ENCODE measurements at regions not wholly inside any gene's neighbourhood (a gene's known extent, or its start where the extent isn't known, plus 50 kb on each side); places are given as distances from the start of the nearest gene placed in this dataset.

DNA sequence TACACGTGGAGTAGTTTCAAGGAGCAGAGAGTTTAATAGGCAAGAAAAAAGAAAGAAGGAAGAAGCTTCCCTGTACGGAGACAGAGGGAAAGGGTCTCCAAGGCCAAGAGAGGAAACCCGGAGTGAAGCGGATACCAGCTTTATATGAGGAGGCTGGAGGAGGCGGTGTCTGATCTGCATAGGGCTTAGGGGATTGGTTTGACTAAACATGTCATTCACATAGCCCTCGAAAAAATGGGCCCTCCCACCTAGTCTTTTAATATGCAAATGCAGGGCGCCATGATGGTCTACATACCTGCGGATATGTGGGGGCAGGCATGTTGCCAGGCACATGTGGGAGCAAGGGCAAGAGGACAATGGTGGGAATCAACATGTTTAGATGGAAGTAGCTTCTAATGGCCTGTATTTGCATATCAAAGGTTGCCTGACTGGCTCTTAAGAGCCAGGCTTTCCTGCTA, 103.1 kb upstream of the UGT8 start:
- TF ChIP-seq, protein P1, sequence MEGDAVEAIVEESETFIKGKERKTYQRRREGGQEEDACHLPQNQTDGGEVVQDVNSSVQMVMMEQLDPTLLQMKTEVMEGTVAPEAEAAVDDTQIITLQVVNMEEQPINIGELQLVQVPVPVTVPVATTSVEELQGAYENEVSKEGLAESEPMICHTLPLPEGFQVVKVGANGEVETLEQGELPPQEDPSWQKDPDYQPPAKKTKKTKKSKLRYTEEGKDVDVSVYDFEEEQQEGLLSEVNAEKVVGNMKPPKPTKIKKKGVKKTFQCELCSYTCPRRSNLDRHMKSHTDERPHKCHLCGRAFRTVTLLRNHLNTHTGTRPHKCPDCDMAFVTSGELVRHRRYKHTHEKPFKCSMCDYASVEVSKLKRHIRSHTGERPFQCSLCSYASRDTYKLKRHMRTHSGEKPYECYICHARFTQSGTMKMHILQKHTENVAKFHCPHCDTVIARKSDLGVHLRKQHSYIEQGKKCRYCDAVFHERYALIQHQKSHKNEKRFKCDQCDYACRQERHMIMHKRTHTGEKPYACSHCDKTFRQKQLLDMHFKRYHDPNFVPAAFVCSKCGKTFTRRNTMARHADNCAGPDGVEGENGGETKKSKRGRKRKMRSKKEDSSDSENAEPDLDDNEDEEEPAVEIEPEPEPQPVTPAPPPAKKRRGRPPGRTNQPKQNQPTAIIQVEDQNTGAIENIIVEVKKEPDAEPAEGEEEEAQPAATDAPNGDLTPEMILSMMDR (IDR thresholded peaks at IDR 0.05; ENCODE audit: extremely low read depth, insufficient read depth, missing control alignments), result no peak
- no peak for DNase-seq (ENCODE audit: low spot score)
- in situ Hi-C loops (cut with MboI; ENCODE audit: low pct_unique_long_range_greater_than_20kb, low sequenced_read_pairs, unreplicated experiment), result no loop called here

DNA sequence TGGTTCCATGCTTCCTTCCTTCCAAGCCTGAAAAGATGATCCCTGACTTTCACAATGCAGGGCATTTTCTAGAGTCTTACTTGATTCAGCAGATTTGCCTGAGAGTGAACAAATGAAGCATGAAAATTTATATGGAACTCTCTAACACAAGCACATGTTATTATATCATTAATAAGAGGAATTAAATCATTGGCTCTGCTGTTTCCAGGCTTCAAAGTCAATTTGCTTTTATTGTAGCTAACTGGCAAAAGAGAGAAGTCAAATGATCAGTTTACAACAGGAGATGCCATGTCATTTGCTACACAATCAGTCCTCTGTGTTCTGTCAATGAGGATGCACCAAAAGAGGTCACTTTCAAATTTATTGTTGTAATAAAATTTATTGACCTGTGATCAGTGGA, 101.5 kb upstream of the UGT8 start:
- in situ Hi-C loops (cut with MboI; ENCODE audit: low pct_unique_long_range_greater_than_20kb, low sequenced_read_pairs, unreplicated experiment), result no loop called here
- TF ChIP-seq, protein P1 (IDR thresholded peaks at IDR 0.05; ENCODE audit: extremely low read depth, insufficient read depth, missing control alignments), result no peak
- DNase-seq (ENCODE audit: low spot score), result no peak

DNA sequence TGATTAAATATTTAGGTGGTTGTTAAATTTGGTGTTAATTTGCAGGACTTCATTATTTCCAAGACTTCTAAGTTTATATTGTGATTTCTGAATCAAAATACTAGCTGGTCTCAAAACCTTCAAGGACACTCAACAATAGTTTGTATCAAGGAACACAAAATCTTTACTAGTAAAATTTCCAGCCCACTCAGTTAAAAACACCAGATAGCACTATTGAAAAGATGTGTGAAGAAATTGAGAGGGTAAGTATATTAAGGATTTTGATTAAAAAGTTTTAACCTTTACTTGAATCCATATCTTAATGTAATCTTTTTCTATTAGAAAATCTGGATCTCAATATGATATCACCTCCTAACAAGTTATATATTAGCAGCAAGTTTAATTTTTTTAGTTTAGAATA, 89.3 kb upstream of the UGT8 start:
- in situ Hi-C loops (cut with MboI; ENCODE audit: low pct_unique_long_range_greater_than_20kb, low sequenced_read_pairs, unreplicated experiment), result no loop called here
- TF ChIP-seq, protein P1 (IDR thresholded peaks at IDR 0.05; ENCODE audit: extremely low read depth, insufficient read depth, missing control alignments), result no peak
- no peak for DNase-seq (ENCODE audit: low spot score)

DNA sequence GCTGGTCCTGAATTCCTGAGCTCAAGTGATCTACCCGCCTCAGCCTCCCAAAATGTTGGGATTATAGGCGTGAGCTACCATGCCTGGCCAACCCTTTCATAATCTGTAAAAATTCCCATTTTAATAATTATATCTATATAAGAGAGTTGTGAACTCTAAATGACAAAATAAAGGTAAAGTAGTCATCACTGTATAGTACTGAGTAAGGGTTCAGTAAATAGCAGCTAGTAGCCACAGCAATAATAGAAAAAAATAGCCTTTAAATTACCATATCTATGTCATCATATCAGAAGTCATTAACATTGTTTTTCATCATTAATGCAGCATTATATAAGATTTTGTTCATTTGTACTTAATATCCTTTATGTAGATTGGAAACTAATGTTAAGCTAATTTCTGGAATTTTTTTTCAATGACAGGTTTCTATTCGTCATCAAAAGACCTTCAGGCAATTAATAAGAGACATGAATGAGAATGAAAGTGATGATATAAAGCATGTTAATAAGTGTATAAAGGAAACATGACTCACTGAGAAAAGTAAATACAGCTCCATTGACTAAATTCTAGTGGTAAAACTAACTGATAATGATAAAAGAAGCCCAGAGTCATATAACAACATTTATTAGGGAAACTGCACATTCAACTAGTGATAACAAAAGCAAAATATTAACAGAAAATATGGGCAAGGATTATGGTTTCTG, 85.9 kb upstream of the UGT8 start:
- in situ Hi-C loops (cut with MboI; ENCODE audit: low pct_unique_long_range_greater_than_20kb, low sequenced_read_pairs, unreplicated experiment), result no loop called here
- TF ChIP-seq, protein P1 (IDR thresholded peaks at IDR 0.05; ENCODE audit: extremely low read depth, insufficient read depth, missing control alignments), result no peak
- DNase-seq (ENCODE audit: low spot score), result no peak

DNA sequence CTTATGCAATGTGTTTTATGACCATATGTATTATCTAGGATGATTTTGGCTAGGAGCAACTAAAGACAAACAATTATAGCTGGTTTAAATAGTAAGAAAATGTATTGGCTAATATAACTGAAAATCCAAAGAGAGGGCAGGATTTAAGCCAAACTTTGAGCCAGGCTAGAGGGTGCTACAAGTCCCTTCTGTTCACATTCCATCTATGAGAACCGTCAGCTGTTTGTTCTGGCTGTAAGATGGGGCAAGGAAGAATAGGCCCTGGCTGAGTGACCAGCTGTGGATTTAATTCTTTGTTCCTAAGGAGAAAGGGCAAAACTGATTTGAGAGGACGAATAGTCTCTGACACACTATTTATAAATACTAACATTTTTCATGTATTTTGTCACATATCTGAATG, 79.2 kb upstream of the UGT8 start:
- TF ChIP-seq, protein P1 (IDR thresholded peaks at IDR 0.05; ENCODE audit: extremely low read depth, insufficient read depth, missing control alignments), result no peak
- DNase-seq (ENCODE audit: low spot score), result no peak
- in situ Hi-C loops (cut with MboI; ENCODE audit: low pct_unique_long_range_greater_than_20kb, low sequenced_read_pairs, unreplicated experiment), result no loop called here

DNA sequence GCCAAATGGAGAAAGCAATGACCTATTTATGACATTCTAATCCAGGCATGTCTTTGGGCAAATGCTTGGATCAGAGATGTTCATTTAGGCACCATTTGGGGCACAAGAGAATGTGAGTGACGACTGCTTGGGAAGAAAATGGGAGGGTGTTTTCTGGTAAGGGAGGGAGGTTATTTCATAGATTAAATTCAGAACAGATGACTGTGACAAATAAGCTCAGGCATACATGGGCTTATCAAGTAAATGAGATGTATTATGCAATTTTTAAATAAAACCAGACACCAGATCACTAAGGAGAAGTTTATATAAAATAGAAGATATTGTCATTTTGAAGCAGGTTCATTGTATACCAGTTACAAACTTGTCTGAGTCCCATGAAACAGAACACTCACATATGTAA, 71.4 kb upstream of the UGT8 start:
- DNase-seq (ENCODE audit: low spot score), result no peak
- TF ChIP-seq, protein P1 (IDR thresholded peaks at IDR 0.05; ENCODE audit: extremely low read depth, insufficient read depth, missing control alignments), result no peak
- in situ Hi-C loops (cut with MboI; ENCODE audit: low pct_unique_long_range_greater_than_20kb, low sequenced_read_pairs, unreplicated experiment), result no loop called here

Data from GM13977 (cell line).